ENCODE measurements at regions not wholly inside any gene's neighbourhood (a gene's known extent, or its start where the extent isn't known, plus 50 kb on each side); places are given as distances from the start of the nearest gene placed in this dataset.

DNA sequence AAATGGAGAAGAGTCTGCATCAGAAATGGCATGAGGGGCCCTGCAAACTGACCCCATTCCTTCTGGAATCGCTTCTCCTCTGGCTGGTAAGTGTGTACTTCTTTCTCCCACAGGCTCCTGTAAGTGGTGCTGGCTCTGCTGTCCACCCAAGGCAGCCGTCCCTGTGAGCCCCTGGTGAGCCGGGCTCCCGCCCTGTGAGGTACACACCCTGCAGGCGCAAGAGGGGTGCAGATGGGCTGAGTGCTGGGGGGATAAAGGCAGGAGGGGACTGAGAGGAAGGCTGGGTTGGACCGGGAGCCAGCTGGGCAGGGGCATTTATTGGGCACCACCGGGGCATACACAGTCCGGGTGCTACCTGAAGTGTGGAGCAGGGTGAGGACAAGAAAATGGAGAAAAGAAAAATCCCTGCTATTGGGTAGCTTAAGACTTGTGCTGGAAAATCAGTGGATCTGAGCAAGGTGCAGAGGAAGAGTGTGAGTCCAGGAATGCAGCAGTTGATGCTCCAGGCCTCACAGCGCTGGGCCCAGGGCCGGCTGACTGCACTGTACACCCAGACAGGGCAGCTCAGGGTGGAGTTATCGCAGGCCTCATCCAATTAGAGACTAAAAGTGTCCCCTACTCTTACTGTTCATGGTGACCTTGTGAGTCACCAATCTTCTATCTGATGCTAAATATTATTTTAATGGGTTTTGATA, 455.1 kb upstream of the B3GAT1 start:
- TF ChIP-seq, protein P1, sequence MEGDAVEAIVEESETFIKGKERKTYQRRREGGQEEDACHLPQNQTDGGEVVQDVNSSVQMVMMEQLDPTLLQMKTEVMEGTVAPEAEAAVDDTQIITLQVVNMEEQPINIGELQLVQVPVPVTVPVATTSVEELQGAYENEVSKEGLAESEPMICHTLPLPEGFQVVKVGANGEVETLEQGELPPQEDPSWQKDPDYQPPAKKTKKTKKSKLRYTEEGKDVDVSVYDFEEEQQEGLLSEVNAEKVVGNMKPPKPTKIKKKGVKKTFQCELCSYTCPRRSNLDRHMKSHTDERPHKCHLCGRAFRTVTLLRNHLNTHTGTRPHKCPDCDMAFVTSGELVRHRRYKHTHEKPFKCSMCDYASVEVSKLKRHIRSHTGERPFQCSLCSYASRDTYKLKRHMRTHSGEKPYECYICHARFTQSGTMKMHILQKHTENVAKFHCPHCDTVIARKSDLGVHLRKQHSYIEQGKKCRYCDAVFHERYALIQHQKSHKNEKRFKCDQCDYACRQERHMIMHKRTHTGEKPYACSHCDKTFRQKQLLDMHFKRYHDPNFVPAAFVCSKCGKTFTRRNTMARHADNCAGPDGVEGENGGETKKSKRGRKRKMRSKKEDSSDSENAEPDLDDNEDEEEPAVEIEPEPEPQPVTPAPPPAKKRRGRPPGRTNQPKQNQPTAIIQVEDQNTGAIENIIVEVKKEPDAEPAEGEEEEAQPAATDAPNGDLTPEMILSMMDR (IDR thresholded peaks at IDR 0.05) = no peak
- TF ChIP-seq POLR2A (IDR thresholded peaks at IDR 0.05) = no peak

Data from adrenal gland (tissue), 5 donors.